ENCODE measurements at regions not wholly inside any gene's neighbourhood (a gene's known extent, or its start where the extent isn't known, plus 50 kb on each side); places are given as distances from the start of the nearest gene placed in this dataset.

DNA sequence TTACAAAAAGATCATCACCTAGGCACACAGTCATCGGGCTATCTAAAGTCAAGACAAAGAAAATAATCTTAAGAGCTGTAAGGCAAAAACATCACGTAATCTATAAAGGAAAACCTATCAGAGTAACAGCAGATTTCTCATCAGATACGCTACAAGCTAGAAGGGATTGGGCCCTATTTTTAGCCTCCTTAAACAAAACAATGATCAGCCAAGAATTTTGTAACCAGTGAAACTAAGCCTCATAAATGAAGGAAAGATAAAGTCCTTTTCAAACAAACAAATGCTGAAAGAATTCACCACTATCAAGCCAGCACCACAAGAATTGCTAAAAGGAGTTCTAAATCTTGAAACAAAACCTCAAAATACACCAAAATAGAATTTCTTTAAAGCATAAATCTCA, 191.6 kb upstream of the BMP4 start:
- DNase-seq: no peak
- H3K4me3 ChIP-seq: no peak overlapping the region
- no peaks in the 10 kb centered on the region for H3K36me3 ChIP-seq
- no peaks in the 10 kb centered on the region for H3K4me1 ChIP-seq
- H3K27me3 ChIP-seq (replicated peaks in 1 of 7): peaks cover 0 to 3% (median 0%) of the 10 kb centered on the region in 7 donors
- no peak overlapping the region for H3K27ac ChIP-seq
- intact Hi-C loops (cut with DNase I; ENCODE audit: low total_unique reads): no loop called here
- TF ChIP-seq POLR2A (IDR thresholded peaks at IDR 0.05): no peak
- peaks cover 0 to 35% (median 25%) of the 10 kb centered on the region in 8 donors for H3K9me3 ChIP-seq
- 90 to 96% (median 93%) methylated on average over 3 of the region's 3 CpGs for whole genome bisulfite sequencing, 5 donors

- Histone ChIP-seq H3K4me1 (no peaks in the 10 kb centered on the region), H3K36me3 (no peaks in the 10 kb centered on the region), H3K27me3 (replicated peaks in 1 of 7) (no peaks in the 10 kb centered on the region), H3K9me3 (peaks cover 0 to 31% (median 24%) of the 10 kb centered on the region in 8 donors), H3K27ac (no peak overlapping the region), H3K4me3 (no peak overlapping the region)
- TF ChIP-seq POLR2AphosphoS5 (IDR thresholded peaks at IDR 0.05): no peak
- TF ChIP-seq CTCF (IDR thresholded peaks at IDR 0.05 in 8 of 11, conservative IDR thresholded peaks at IDR 0.05 in 3 of 11): no peak
- TF ChIP-seq POLR2A (IDR thresholded peaks at IDR 0.05): no peak
- intact Hi-C loops (cut with DNase I; ENCODE audit: low total_unique reads): no loop called here
- WGBS, 5 donors: 92 to 99% (median 96%) methylated on average over 8 of the region's 8 CpGs
- no peak for DNase-seq
These were observed 195.7 kb upstream of the BMP4 start for GRCh38 chr14:54152351-54152750.

DNA sequence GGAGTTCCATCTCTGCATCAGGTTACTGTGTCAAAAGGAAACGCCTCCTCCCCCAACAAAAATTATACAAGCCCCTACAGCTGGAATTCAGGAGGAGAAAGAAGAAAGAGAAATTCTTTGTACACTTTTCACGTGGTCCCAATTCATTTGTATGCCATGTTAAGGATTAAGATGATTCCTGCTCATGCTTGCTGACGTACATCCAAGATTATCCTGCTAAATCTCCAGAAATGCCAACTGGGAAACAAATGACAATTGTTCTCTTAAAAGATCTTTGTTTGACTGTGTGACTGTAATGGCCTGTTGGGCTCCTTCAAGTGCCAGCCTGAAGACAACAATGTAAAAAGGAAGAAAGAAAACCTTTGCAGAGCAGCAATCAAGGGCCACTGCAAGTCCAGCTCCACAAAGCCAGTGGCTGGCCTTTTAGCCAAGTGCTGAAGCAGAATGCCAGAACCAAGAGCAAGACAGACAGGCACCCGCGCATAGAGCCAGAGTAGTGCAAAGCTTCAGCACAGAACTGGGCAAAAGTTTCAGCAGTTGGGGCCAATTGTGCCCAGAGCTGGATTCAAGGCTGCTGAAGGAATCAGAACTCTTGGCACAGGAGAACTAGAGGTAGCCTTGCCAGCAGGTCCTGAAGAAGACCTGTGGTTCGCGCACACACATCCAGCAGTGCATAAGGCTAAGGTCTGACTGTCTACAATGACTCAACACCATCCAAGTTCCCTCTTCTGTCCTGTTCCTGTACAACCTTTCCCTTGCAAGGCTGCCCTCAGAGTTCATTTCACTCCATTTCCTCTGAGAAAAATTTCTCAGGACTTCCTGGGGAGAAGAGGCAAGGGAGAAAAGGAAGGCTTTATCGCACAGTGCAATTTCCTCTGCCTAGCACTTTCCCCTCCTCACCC, 209.7 kb upstream of the BMP4 start:
- intact Hi-C loops (cut with DNase I; ENCODE audit: low total_unique reads): no loop called here
- no peak overlapping the region for H3K27ac ChIP-seq
- H3K27me3 ChIP-seq (replicated peaks in 1 of 7): peaks cover 0 to 80% (median 7%) of the 10 kb centered on the region in 7 donors
- 81 to 86% (median 83%) methylated on average over 8 of the region's 8 CpGs for WGBS, 5 donors
- H3K4me3 ChIP-seq: no peak overlapping the region
- TF ChIP-seq POLR2AphosphoS5 (IDR thresholded peaks at IDR 0.05) (no peak), POLR2A (IDR thresholded peaks at IDR 0.05) (no peak), CTCF (IDR thresholded peaks at IDR 0.05 in 8 of 11, conservative IDR thresholded peaks at IDR 0.05 in 3 of 11) (no peak)
- no peaks in the 10 kb centered on the region for H3K36me3 ChIP-seq
- DNase-seq: no peak
- H3K4me1 ChIP-seq: peaks cover 0 to 4% (median under 1%) of the 10 kb centered on the region in 6 donors
- H3K9me3 ChIP-seq: no peaks in the 10 kb centered on the region

DNA sequence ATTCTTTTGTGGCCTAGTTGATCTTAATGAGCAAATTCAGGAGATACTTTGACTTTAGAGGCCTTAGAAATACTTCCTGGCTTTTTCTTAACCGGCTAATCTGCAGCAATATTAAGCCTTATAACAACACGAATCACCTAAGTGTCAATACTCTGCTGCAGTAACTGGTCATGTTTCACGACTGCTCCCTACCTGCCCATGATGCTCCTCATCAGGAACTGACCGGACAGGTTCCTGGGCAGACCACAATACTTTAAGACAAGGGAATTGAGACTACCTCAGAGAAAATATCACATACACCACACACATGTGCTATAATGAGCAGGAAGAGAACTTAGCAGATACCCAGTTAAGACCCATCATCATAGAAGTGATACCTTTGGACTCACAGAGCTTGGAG, 211.9 kb upstream of the BMP4 start:
- H3K9me3 ChIP-seq: no peaks in the 10 kb centered on the region
- intact Hi-C loops (cut with DNase I; ENCODE audit: low total_unique reads): no loop called here
- H3K27me3 ChIP-seq (replicated peaks in 1 of 7): peaks cover 0 to 69% (median 3%) of the 10 kb centered on the region in 7 donors
- H3K4me3 ChIP-seq: no peak overlapping the region
- TF ChIP-seq POLR2A (IDR thresholded peaks at IDR 0.05) (no peak), POLR2AphosphoS5 (IDR thresholded peaks at IDR 0.05) (no peak), CTCF (IDR thresholded peaks at IDR 0.05 in 8 of 11, conservative IDR thresholded peaks at IDR 0.05 in 3 of 11) (no peak)
- WGBS, 5 donors: 82 to 98% (median 89%) methylated on average over 4 of the region's 4 CpGs
- H3K27ac ChIP-seq: no peak overlapping the region
- H3K4me1 ChIP-seq: peaks cover 0 to 13% (median 4%) of the 10 kb centered on the region in 6 donors
- no peaks in the 10 kb centered on the region for H3K36me3 ChIP-seq
- no peak for DNase-seq

Data from spleen (tissue), 11 donors.